HepG2 (cell line): ENCODE measurements at regions not wholly inside any gene's neighbourhood (a gene's known extent, or its start where the extent isn't known, plus 50 kb on each side); places are given as distances from the start of the nearest gene placed in this dataset.

Experiments used
- ATAC-seq: fragments of 200-7000 bp; cut with Tn5 transposase; 3 replicates; pipeline ENCODE4 v1.9.1; 2020; ENCODE audit warnings: mild to moderate bottlenecking, moderate library complexity
- BruUV-seq: library from RNA; stranded (reverse); fragments of 400-500 nt; replicated peaks from 2 replicates; lab custom pipeline; 2021; lab: Mats Ljungman, UMichigan
- CTCF ChIA-PET: fragments of 300-600 bp; formaldehyde crosslinking; extraction: SDS; loops from one replicate; lab custom pipeline; 2021; ENCODE audit warnings: low total read pairs, inconsistent platforms, low intra/inter-chr PET ratio; lab: Yijun Ruan, JAX
- POLR2A ChIA-PET: fragments of 350-600 bp; sonication (Branson Sonifier 250); formaldehyde crosslinking; loops from one replicate; lab custom pipeline; 2020; ENCODE audit warnings: antibody characterized with exemption, inconsistent platforms; lab: Yijun Ruan, JAX
- DNase-seq: peaks from one replicate; pipeline ENCODE4 v3.0.0-alpha.2; 2015; ENCODE audit warnings: low spot score
- FAIRE-seq: peaks from 3 replicates; lab custom pipeline; 2011; peaks lifted over from hg19 to GRCh38; lab: Jason Lieb, UNC
- H2AFZ ChIP-seq: one replicate; pipeline ENCODE4 v1.6.1; 2011; ENCODE audit warnings: low read length, inconsistent platforms
- H3K27ac ChIP-seq: fragments of 300-600 bp; 3 replicates; pipeline ENCODE4 v1.8.0; 2011; ENCODE audit warnings: mixed run types, mild to moderate bottlenecking, mixed read lengths, low read length, inconsistent platforms; ENCODE audit not compliant: insufficient read depth; ENCODE audit errors: extremely low read length
- H3K27me3 ChIP-seq, 2 experiments: fragments of 200-600 bp in 1 of 2; 2 replicates in 1 of 2; 3 replicates in 1 of 2; pipeline versions ENCODE4 v1.6.0 to v1.8.0; 2011; ENCODE audit warnings: low read length in 2 of 2, mild to moderate bottlenecking in 2 of 2, moderate library complexity in 2 of 2, inconsistent platforms in 1 of 2; ENCODE audit not compliant: insufficient read depth in 2 of 2, control insufficient read depth in 1 of 2
- H3K36me3 ChIP-seq, 2 experiments: fragments of 200-600 bp in 1 of 2; replicated peaks in 1 of 2; 2 replicates in 1 of 2; 3 replicates in 1 of 2; pipeline versions ENCODE4 v1.5.1 to v1.8.0; 2011; ENCODE audit warnings: low read length in 2 of 2, inconsistent platforms in 1 of 2; ENCODE audit not compliant: insufficient read depth in 2 of 2, control insufficient read depth in 1 of 2
- H3K4me1 ChIP-seq: 2 replicates; pipeline ENCODE4 v1.5.1; 2012; ENCODE audit warnings: low read length, inconsistent platforms; ENCODE audit not compliant: insufficient read depth
- H3K4me2 ChIP-seq: 2 replicates; pipeline ENCODE4 v1.6.0; 2011; ENCODE audit warnings: low read depth, low read length, inconsistent platforms
- H3K4me3 ChIP-seq, 3 experiments: fragments of 200-600 bp in 1 of 3; sonication (generic), shearing (Covaris generic) in 1 of 3; replicated peaks in 1 of 3; 2 replicates each; pipeline ENCODE4 v1.5.1; 2011 to 2016; ENCODE audit warnings: low read length in 3 of 3, inconsistent platforms in 2 of 3, low read depth in 2 of 3, mild to moderate bottlenecking in 2 of 3, control low read depth in 1 of 3, mixed read lengths in 1 of 3; ENCODE audit not compliant: insufficient read depth in 1 of 3
- H3K79me2 ChIP-seq: one replicate; pipeline ENCODE4 v1.6.1; 2011; ENCODE audit warnings: low read length, inconsistent platforms; ENCODE audit not compliant: insufficient read depth
- H3K9ac ChIP-seq: 2 replicates; pipeline ENCODE4 v1.6.0; 2011; ENCODE audit warnings: mild to moderate bottlenecking, low read depth, low read length, inconsistent platforms; ENCODE audit not compliant: insufficient read depth
- H3K9me3 ChIP-seq: 2 replicates; pipeline ENCODE4 v1.5.1; 2012; ENCODE audit warnings: mild to moderate bottlenecking, low read length
- H4K20me1 ChIP-seq: 2 replicates; pipeline ENCODE4 v1.6.0; 2011; ENCODE audit warnings: inconsistent platforms, mild to moderate bottlenecking, low read length, moderate library complexity; ENCODE audit not compliant: insufficient read depth
- HOXA5 ChIP-seq: sonication (generic); formaldehyde crosslinking; IDR thresholded peaks from 2 replicates; pipeline ENCODE4 v1.4.0; 2020; ENCODE audit warnings: missing genetic modification reagents
- KLF16 ChIP-seq, 2 experiments: sonication (generic) in 1 of 2; formaldehyde crosslinking in 1 of 2; IDR thresholded peaks; 2 replicates each; pipeline versions ENCODE4 v1.6.1 to v1.8.0; 2016 to 2023; ENCODE audit warnings: missing genetic modification reagents in 2 of 2, missing compliant biosample characterization in 1 of 2
- NONO ChIP-seq, 2 experiments: fragments of 450-650 bp in 1 of 2; sonication (generic) in 1 of 2; formaldehyde crosslinking in 1 of 2; IDR thresholded peaks in 1 of 2; conservative IDR thresholded peaks in 1 of 2; 2 replicates each; pipeline versions ENCODE4 v1.6.1 to v1.8.0; 2017 to 2022; ENCODE audit warnings: mild to moderate bottlenecking in 1 of 2, missing genetic modification reagents in 1 of 2, moderate library complexity in 1 of 2
- PHF8 ChIP-seq: sonication (generic); formaldehyde crosslinking; IDR thresholded peaks from 2 replicates; pipeline ENCODE4 v1.5.0; 2020; ENCODE audit warnings: missing genetic modification reagents
- ZMYM4 ChIP-seq: sonication (generic); formaldehyde crosslinking; IDR thresholded peaks from 2 replicates; pipeline ENCODE4 v1.8.1; 2023; ENCODE audit warnings: mild to moderate bottlenecking, missing genetic modification reagents
- ZNF253 ChIP-seq: sonication (generic); formaldehyde crosslinking; IDR thresholded peaks from 2 replicates; pipeline ENCODE4 v1.8.0; 2022; ENCODE audit warnings: mild to moderate bottlenecking, missing genetic modification reagents, borderline replicate concordance
- ZNF383 ChIP-seq: sonication (generic); formaldehyde crosslinking; IDR thresholded peaks from 2 replicates; pipeline ENCODE4 v1.4.0; 2020; ENCODE audit warnings: missing genetic modification reagents, mild to moderate bottlenecking, borderline replicate concordance
- ZNF44 ChIP-seq: sonication (generic); formaldehyde crosslinking; IDR thresholded peaks from 2 replicates; pipeline ENCODE4 v1.5.1; 2020; ENCODE audit warnings: mild to moderate bottlenecking, missing genetic modification reagents
- ZNF749 ChIP-seq: sonication (generic); formaldehyde crosslinking; IDR thresholded peaks from 2 replicates; pipeline ENCODE4 v1.8.0; 2022; ENCODE audit warnings: mild to moderate bottlenecking, missing genetic modification reagents, moderate library complexity, borderline replicate concordance
- WGBS: methylation state at CpG from one replicate; pipeline ENCODE4 v1.1.6; 2017; ENCODE audit warnings: low lambda C conversion rate; 5-methylcytosine and 5-hydroxymethylcytosine counted together
- in situ Hi-C: cut with HindIII; loops from 2 replicates; pipeline ENCODE4 v1.10.0; 2017; ENCODE audit warnings: low pct_unique_long_range_greater_than_20kb; ENCODE audit not compliant: extremely low pct_ligation_motif_present
- intact Hi-C: fragments of 100-400 bp; cut with micrococcal nuclease; formaldehyde crosslinking; loops from one replicate; pipeline ENCODE4 v1.10.0; 2022; ENCODE audit not compliant: unreplicated experiment
- TF ChIP-seq, protein P1 (sequence below): sonication (generic); formaldehyde crosslinking; IDR thresholded peaks from 2 replicates; pipeline ENCODE4 v1.9.0; 2021; ENCODE audit warnings: mild to moderate bottlenecking, missing genetic modification reagents
- TF ChIP-seq, protein P2 (sequence below), 2 experiments: fragments of 450-650 bp in 1 of 2; sonication (generic) in 1 of 2; formaldehyde crosslinking; IDR thresholded peaks; 2 replicates each; pipeline versions ENCODE4 v1.5.0 to v1.8.0; 2020 to 2022; ENCODE audit warnings: mild to moderate bottlenecking in 1 of 2, missing genetic modification reagents in 1 of 2

- Histone ChIP-seq H3K9ac (no peak overlapping the region), H3K79me2 (no peaks in the 10 kb centered on the region), H3K27ac (no peak overlapping the region), H3K4me3 (no peak overlapping the region)
- intact Hi-C loops = no loop called here
- POLR2A ChIA-PET = no interaction called here
- TF ChIP-seq, protein P1, sequence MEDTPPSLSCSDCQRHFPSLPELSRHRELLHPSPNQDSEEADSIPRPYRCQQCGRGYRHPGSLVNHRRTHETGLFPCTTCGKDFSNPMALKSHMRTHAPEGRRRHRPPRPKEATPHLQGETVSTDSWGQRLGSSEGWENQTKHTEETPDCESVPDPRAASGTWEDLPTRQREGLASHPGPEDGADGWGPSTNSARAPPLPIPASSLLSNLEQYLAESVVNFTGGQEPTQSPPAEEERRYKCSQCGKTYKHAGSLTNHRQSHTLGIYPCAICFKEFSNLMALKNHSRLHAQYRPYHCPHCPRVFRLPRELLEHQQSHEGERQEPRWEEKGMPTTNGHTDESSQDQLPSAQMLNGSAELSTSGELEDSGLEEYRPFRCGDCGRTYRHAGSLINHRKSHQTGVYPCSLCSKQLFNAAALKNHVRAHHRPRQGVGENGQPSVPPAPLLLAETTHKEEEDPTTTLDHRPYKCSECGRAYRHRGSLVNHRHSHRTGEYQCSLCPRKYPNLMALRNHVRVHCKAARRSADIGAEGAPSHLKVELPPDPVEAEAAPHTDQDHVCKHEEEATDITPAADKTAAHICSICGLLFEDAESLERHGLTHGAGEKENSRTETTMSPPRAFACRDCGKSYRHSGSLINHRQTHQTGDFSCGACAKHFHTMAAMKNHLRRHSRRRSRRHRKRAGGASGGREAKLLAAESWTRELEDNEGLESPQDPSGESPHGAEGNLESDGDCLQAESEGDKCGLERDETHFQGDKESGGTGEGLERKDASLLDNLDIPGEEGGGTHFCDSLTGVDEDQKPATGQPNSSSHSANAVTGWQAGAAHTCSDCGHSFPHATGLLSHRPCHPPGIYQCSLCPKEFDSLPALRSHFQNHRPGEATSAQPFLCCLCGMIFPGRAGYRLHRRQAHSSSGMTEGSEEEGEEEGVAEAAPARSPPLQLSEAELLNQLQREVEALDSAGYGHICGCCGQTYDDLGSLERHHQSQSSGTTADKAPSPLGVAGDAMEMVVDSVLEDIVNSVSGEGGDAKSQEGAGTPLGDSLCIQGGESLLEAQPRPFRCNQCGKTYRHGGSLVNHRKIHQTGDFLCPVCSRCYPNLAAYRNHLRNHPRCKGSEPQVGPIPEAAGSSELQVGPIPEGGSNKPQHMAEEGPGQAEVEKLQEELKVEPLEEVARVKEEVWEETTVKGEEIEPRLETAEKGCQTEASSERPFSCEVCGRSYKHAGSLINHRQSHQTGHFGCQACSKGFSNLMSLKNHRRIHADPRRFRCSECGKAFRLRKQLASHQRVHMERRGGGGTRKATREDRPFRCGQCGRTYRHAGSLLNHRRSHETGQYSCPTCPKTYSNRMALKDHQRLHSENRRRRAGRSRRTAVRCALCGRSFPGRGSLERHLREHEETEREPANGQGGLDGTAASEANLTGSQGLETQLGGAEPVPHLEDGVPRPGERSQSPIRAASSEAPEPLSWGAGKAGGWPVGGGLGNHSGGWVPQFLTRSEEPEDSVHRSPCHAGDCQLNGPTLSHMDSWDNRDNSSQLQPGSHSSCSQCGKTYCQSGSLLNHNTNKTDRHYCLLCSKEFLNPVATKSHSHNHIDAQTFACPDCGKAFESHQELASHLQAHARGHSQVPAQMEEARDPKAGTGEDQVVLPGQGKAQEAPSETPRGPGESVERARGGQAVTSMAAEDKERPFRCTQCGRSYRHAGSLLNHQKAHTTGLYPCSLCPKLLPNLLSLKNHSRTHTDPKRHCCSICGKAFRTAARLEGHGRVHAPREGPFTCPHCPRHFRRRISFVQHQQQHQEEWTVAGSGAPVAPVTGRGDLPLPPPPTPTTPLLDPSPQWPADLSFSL (CRISPR knock-in tag) = no peak
- TF ChIP-seq KLF16 (CRISPR knock-in tag; IDR thresholded peaks at IDR 0.05) = no peak
- no peak for TF ChIP-seq ZNF383 (CRISPR knock-in tag)
- TF ChIP-seq ZMYM4 (CRISPR knock-in tag) = no peak
- no peak for TF ChIP-seq PHF8 (CRISPR knock-in tag)
- TF ChIP-seq ZNF749 = no peak
- no peak for TF ChIP-seq NONO (IDR thresholded peaks at IDR 0.05)
- TF ChIP-seq NONO (CRISPR knock-in tag; conservative IDR thresholded peaks at IDR 0.05) = no peak
- TF ChIP-seq ZNF44 (CRISPR knock-in tag) = no peak
- no peak for TF ChIP-seq HOXA5 (CRISPR knock-in tag)
- TF ChIP-seq, protein P2, sequence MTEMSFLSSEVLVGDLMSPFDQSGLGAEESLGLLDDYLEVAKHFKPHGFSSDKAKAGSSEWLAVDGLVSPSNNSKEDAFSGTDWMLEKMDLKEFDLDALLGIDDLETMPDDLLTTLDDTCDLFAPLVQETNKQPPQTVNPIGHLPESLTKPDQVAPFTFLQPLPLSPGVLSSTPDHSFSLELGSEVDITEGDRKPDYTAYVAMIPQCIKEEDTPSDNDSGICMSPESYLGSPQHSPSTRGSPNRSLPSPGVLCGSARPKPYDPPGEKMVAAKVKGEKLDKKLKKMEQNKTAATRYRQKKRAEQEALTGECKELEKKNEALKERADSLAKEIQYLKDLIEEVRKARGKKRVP (CRISPR knock-in tag; IDR thresholded peaks at IDR 0.05) = no peak
- TF ChIP-seq ZNF253 (CRISPR knock-in tag) = no peak
- TF ChIP-seq, all 625 proteins: peak for 0
- no peaks in the 10 kb centered on the region for H3K4me1 ChIP-seq
- H3K4me2 ChIP-seq = no peak overlapping the region
- no peak overlapping the region for H2AFZ ChIP-seq
- in situ Hi-C loops = no loop called here
- no peaks in the 10 kb centered on the region for H4K20me1 ChIP-seq
- H3K27me3 ChIP-seq = no peaks in the 10 kb centered on the region
- WGBS = under 1% methylated on average over 4 of the region's 4 CpGs
- no TSS peak for BruUV-seq
- no peak for ATAC-seq
- peaks cover 70% of the 10 kb centered on the region for H3K9me3 ChIP-seq
- CTCF ChIA-PET = no interaction called here
- no peaks in the 10 kb centered on the region for H3K36me3 ChIP-seq
- FAIRE-seq = no peak
- no peak for DNase-seq
These were observed 1133.8 kb upstream of the SEL1L start for GRCh38 chr14:82667501-82667900.
